H9 (cell line): ENCODE measurements at regions not wholly inside any gene's neighbourhood (a gene's known extent, or its start where the extent isn't known, plus 50 kb on each side); places are given as distances from the start of the nearest gene placed in this dataset.

Experiments used
- DNase-seq: peaks from one replicate; pipeline ENCODE4 v3.0.0-alpha.2; 2017
- H2AFZ ChIP-seq: one replicate; pipeline ENCODE4 v1.6.1; 2013; ENCODE audit warnings: mild to moderate bottlenecking, low read length, control low read depth, moderate library complexity
- H2AK5ac ChIP-seq: 2 replicates; pipeline ENCODE4 v1.6.1; 2013; ENCODE audit warnings: low read length, control low read depth, mixed read lengths; ENCODE audit not compliant: insufficient read length
- H2BK120ac ChIP-seq: one replicate; pipeline ENCODE4 v1.6.1; 2013; ENCODE audit warnings: low read depth, mild to moderate bottlenecking, low read length, control low read depth, inconsistent platforms; ENCODE audit not compliant: poor library complexity, severe bottlenecking
- H2BK12ac ChIP-seq: 2 replicates; pipeline ENCODE4 v1.6.1; 2013; ENCODE audit warnings: low read length, control low read depth, mixed read lengths, low read depth; ENCODE audit not compliant: insufficient read length
- H2BK15ac ChIP-seq: 2 replicates; pipeline ENCODE4 v1.6.1; 2013; ENCODE audit warnings: low read depth, low read length, control low read depth
- H2BK20ac ChIP-seq: one replicate; pipeline ENCODE4 v1.6.1; 2013; ENCODE audit warnings: low read depth, mild to moderate bottlenecking, low read length, control low read depth, inconsistent platforms; ENCODE audit not compliant: poor library complexity, severe bottlenecking
- H2BK5ac ChIP-seq: 2 replicates; pipeline ENCODE4 v1.6.1; 2013; ENCODE audit warnings: low read length, control low read depth, mixed read lengths; ENCODE audit not compliant: insufficient read length
- H3K14ac ChIP-seq: 2 replicates; pipeline ENCODE4 v1.6.1; 2013; ENCODE audit warnings: low read length, control low read depth; ENCODE audit not compliant: insufficient read depth
- H3K18ac ChIP-seq: 2 replicates; pipeline ENCODE4 v1.6.1; 2013; ENCODE audit warnings: low read depth, mild to moderate bottlenecking, mixed read lengths, low read length, control low read depth; ENCODE audit not compliant: insufficient read length
- H3K23ac ChIP-seq: 2 replicates; pipeline ENCODE4 v1.6.1; 2013; ENCODE audit warnings: low read length, control low read depth, mixed read lengths, low read depth; ENCODE audit not compliant: insufficient read length
- H3K23me2 ChIP-seq: 2 replicates; pipeline ENCODE4 v1.6.1; 2013; ENCODE audit warnings: low read depth, mild to moderate bottlenecking, mixed read lengths, low read length, control low read depth; ENCODE audit not compliant: insufficient read length, poor library complexity, severe bottlenecking
- H3K27ac ChIP-seq: 2 replicates; pipeline ENCODE4 v1.5.1; 2013; ENCODE audit warnings: low read length, control low read depth, mixed read lengths, low read depth; ENCODE audit not compliant: insufficient read length
- H3K27me3 ChIP-seq: 2 replicates; pipeline ENCODE4 v1.6.1; 2013; ENCODE audit warnings: low read length, control low read depth, inconsistent platforms; ENCODE audit not compliant: insufficient read depth
- H3K4ac ChIP-seq: 2 replicates; pipeline ENCODE4 v1.6.1; 2013; ENCODE audit warnings: low read depth, mild to moderate bottlenecking, control low read depth, inconsistent platforms, low read length, moderate library complexity
- H3K4me1 ChIP-seq: 2 replicates; pipeline ENCODE4 v1.6.1; 2013; ENCODE audit warnings: low read length, control low read depth, inconsistent platforms; ENCODE audit not compliant: insufficient read depth
- H3K4me2 ChIP-seq: 2 replicates; pipeline ENCODE4 v1.6.1; 2013; ENCODE audit warnings: low read length, control low read depth, mixed read lengths; ENCODE audit not compliant: insufficient read length, insufficient read depth
- H3K56ac ChIP-seq: 2 replicates; pipeline ENCODE4 v1.6.1; 2013; ENCODE audit warnings: low read depth, mild to moderate bottlenecking, mixed read lengths, low read length, control low read depth; ENCODE audit not compliant: insufficient read length
- H3K79me1 ChIP-seq: 2 replicates; pipeline ENCODE4 v1.6.1; 2013; ENCODE audit warnings: low read depth, mild to moderate bottlenecking, moderate library complexity, low read length, control low read depth, inconsistent platforms; ENCODE audit not compliant: insufficient read depth, poor library complexity, severe bottlenecking
- H3K79me2 ChIP-seq: 2 replicates; pipeline ENCODE4 v1.6.1; 2013; ENCODE audit warnings: low read length, control low read depth, inconsistent platforms; ENCODE audit not compliant: insufficient read depth
- H3K9ac ChIP-seq: 2 replicates; pipeline ENCODE4 v1.6.1; 2013; ENCODE audit warnings: low read length, control low read depth, mixed read lengths; ENCODE audit not compliant: insufficient read length; ENCODE audit errors: extremely low read depth
- H3K9me3 ChIP-seq: one replicate; pipeline ENCODE4 v1.6.1; 2013; ENCODE audit warnings: low read depth, low read length, inconsistent platforms; ENCODE audit not compliant: control insufficient read depth
- H3T11ph ChIP-seq: one replicate; pipeline ENCODE4 v1.6.1; 2013; ENCODE audit warnings: mild to moderate bottlenecking, low read length, control low read depth, inconsistent platforms
- H4K20me1 ChIP-seq: one replicate; pipeline ENCODE4 v1.6.1; 2013; ENCODE audit not compliant: control insufficient read depth, insufficient read length, insufficient read depth
- H4K5ac ChIP-seq: 2 replicates; pipeline ENCODE4 v1.6.1; 2013; ENCODE audit warnings: low read depth, mild to moderate bottlenecking, mixed read lengths, low read length, control low read depth; ENCODE audit not compliant: insufficient read length
- H4K8ac ChIP-seq: replicated peaks from 2 replicates; pipeline ENCODE4 v1.6.1; 2013; ENCODE audit warnings: low read length, control low read depth, mixed read lengths, low read depth; ENCODE audit not compliant: insufficient read length
- H4K91ac ChIP-seq: 2 replicates; pipeline ENCODE4 v1.6.1; 2013; ENCODE audit warnings: low read depth, mild to moderate bottlenecking, moderate library complexity, mixed read lengths, low read length, control low read depth; ENCODE audit not compliant: insufficient read length
- H3K27ac Mint-ChIP-seq, 3 experiments: 2 replicates in 2 of 3; 3 replicates in 1 of 3; pipeline ENCODE4 v1.8.0; 2020 to 2021; ENCODE audit warnings: mixed read lengths in 3 of 3, mild to moderate bottlenecking in 1 of 3, moderate library complexity in 1 of 3
- H3K27me3 Mint-ChIP-seq: 2 replicates; pipeline ENCODE4 v1.8.0; 2021; ENCODE audit warnings: low read depth, mild to moderate bottlenecking, moderate library complexity, mixed read lengths
- H3K36me3 Mint-ChIP-seq, 3 experiments: 2 replicates in 2 of 3; 3 replicates in 1 of 3; pipeline ENCODE4 v1.8.0; 2020 to 2021; ENCODE audit warnings: low read depth in 3 of 3, mixed read lengths in 3 of 3; ENCODE audit not compliant: insufficient read depth in 1 of 3
- H3K4me1 Mint-ChIP-seq, 2 experiments: 2 replicates each; pipeline ENCODE4 v1.8.0; 2020; ENCODE audit warnings: mixed read lengths in 2 of 2
- H3K4me3 Mint-ChIP-seq, 2 experiments: 2 replicates in 1 of 2; 3 replicates in 1 of 2; pipeline ENCODE4 v1.8.0; 2020 to 2021; ENCODE audit warnings: mild to moderate bottlenecking in 2 of 2, mixed read lengths in 2 of 2, moderate library complexity in 1 of 2
- H3K9me3 Mint-ChIP-seq, 2 experiments: 2 replicates in 1 of 2; 3 replicates in 1 of 2; pipeline ENCODE4 v1.8.0; 2020; ENCODE audit warnings: mild to moderate bottlenecking in 2 of 2, mixed read lengths in 2 of 2, moderate library complexity in 1 of 2
- CTCF ChIP-seq: fragments of 200-600 bp; sonication (generic); conservative IDR thresholded peaks from 3 replicates; pipeline ENCODE4 v1.8.0; 2021; ENCODE audit warnings: antibody characterized with exemption, mild to moderate bottlenecking
- WGBS: extraction: QIAGEN DNeasy Blood & Tissue Kit; methylation state at CpG from one replicate; pipeline ENCODE4 v1.1.7; 2013; ENCODE audit warnings: missing lambda C conversion rate, low lambda C conversion rate, mixed read lengths; ENCODE audit not compliant: insufficient read length; ENCODE audit errors: extremely low coverage; 5-methylcytosine and 5-hydroxymethylcytosine counted together

DNA sequence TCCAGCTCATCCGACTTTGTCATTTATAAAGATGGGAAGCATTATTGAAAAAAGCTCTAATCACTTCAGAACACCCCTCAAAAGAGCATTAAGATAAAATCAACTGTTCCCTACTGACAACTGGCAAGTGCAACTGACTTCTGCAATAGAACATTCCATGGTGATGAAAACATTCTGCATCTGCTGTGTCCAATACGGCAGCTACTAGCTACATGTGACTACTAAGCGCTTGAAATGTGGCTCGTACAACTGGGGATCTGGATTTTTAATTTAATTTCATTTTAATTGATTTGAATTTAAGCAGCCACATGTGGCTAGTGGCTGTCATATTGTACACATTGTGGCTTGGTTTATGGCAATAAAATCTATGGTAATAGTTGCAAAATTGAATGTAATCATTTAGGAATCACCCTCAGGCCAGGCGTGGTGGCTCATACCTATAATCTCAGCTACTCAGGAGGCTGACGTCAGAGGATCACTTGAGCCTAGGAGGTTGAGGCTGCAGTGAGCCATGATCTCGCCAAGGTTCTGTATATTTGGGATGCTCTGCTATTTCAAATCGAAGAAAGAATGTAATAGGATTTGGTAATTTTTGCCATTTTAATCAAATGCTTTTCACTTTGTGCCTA, 390.3 kb downstream of the GABRB3 start:
- Histone ChIP-seq H2BK20ac (no peak overlapping the region), H3K18ac (no peak overlapping the region), H4K5ac (no peak overlapping the region), H3K4me1 (no peaks in the 10 kb centered on the region), H2BK120ac (no peak overlapping the region), H3K4ac (no peak overlapping the region), H2BK15ac (no peak overlapping the region), H2AFZ (no peak overlapping the region), H4K91ac (no peak overlapping the region), H4K20me1 (no peaks in the 10 kb centered on the region), H4K8ac (no peak overlapping the region), H3K9ac (no peak overlapping the region), H2BK5ac (no peak overlapping the region), H3K9me3 (no peaks in the 10 kb centered on the region), H3K27ac (no peak overlapping the region), H3T11ph (no peak overlapping the region), H3K79me1 (no peaks in the 10 kb centered on the region), H2AK5ac (no peak overlapping the region), H3K23me2 (no peaks in the 10 kb centered on the region), H3K14ac (no peak overlapping the region), H3K56ac (no peak overlapping the region), H3K23ac (no peak overlapping the region), H2BK12ac (no peak overlapping the region), H3K4me2 (no peak overlapping the region), H3K79me2 (no peaks in the 10 kb centered on the region), H3K27me3 (no peaks in the 10 kb centered on the region)
- Mint-ChIP-seq H3K9me3 (peaks cover 0 to 2% of the 10 kb centered on the region in 2 experiments; a peak in 2 of 5 replicates), H3K4me1 (no peaks in the 10 kb centered on the region; a peak in 1 of 4 replicates), H3K27me3 (peaks cover 4% of the 10 kb centered on the region; the same call in 1 of the 2 replicates), H3K27ac (no peak overlapping the region; a peak in 1 of 7 replicates), H3K4me3 (no peak overlapping the region), H3K36me3 (no peaks in the 10 kb centered on the region; a peak in 1 of 7 replicates)
- no peak for TF ChIP-seq CTCF
- WGBS, result no CpG with 5 or more reads among the region's 8 CpGs
- no peak for DNase-seq
